Smooth muscle cell (in vitro differentiated cells): ENCODE measurements at regions not wholly inside any gene's neighbourhood (a gene's known extent, or its start where the extent isn't known, plus 50 kb on each side); places are given as distances from the start of the nearest gene placed in this dataset.

Source experiments
- DNase-seq: peaks from one replicate; lab custom pipeline; 2025; ENCODE audit not compliant: unreplicated experiment; lab: John Stamatoyannopoulos, UW
- H2AFZ ChIP-seq: fragments of 200-600 bp; sonication (generic); 2 replicates; pipeline ENCODE4 v1.6.0; 2016; ENCODE audit warnings: antibody characterized with exemption, low read depth, mild to moderate bottlenecking
- H3F3A ChIP-seq: fragments of 200-600 bp; sonication (generic); 2 replicates; pipeline ENCODE4 v1.6.0; 2017; ENCODE audit warnings: antibody characterized with exemption, low read depth
- H3K27ac ChIP-seq: fragments of 200-600 bp; sonication (generic); 2 replicates; pipeline ENCODE4 v1.5.1; 2016; ENCODE audit warnings: low read depth, mild to moderate bottlenecking
- H3K27me3 ChIP-seq: fragments of 200-600 bp; sonication (generic); 2 replicates; pipeline ENCODE4 v1.6.1; 2016; ENCODE audit warnings: low read depth, mild to moderate bottlenecking
- H3K36me3 ChIP-seq: fragments of 200-600 bp; sonication (generic); 2 replicates; pipeline ENCODE4 v1.5.1; 2016; ENCODE audit warnings: low read depth
- H3K4me1 ChIP-seq: fragments of 200-600 bp; sonication (generic); 2 replicates; pipeline ENCODE4 v1.5.1; 2016; ENCODE audit warnings: low read depth
- H3K4me2 ChIP-seq: fragments of 200-600 bp; sonication (generic); 2 replicates; pipeline ENCODE4 v1.6.0; 2016; ENCODE audit warnings: mild to moderate bottlenecking
- H3K4me3 ChIP-seq: fragments of 200-600 bp; sonication (generic); 2 replicates; pipeline ENCODE4 v1.5.1; 2016; ENCODE audit warnings: mild to moderate bottlenecking
- H3K79me2 ChIP-seq: fragments of 200-600 bp; sonication (generic); 2 replicates; pipeline ENCODE4 v1.6.0; 2016; ENCODE audit warnings: low read depth, mild to moderate bottlenecking
- H3K9ac ChIP-seq: fragments of 200-600 bp; sonication (generic); 2 replicates; pipeline ENCODE4 v1.6.0; 2016; ENCODE audit warnings: low read depth
- H3K9me3 ChIP-seq: fragments of 200-600 bp; sonication (generic); replicated peaks from 2 replicates; pipeline ENCODE4 v1.5.1; 2016; ENCODE audit warnings: low read depth
- H4K20me1 ChIP-seq: fragments of 200-600 bp; sonication (generic); 2 replicates; pipeline ENCODE4 v1.6.0; 2016; ENCODE audit warnings: low read depth
- CTCF ChIP-seq: fragments of 200-600 bp; sonication (generic); IDR thresholded peaks from 2 replicates; pipeline ENCODE4 v1.5.1; 2017; ENCODE audit warnings: borderline replicate concordance, mild to moderate bottlenecking, antibody characterized with exemption; ENCODE audit not compliant: insufficient read depth, poor library complexity, severe bottlenecking
- WGBS: methylation state at CpG from one replicate; pipeline ENCODE4 v1.1.7; 2016; ENCODE audit warnings: low lambda C conversion rate; 5-methylcytosine and 5-hydroxymethylcytosine counted together

GRCh38 chr6:1538810-1539478, 70.8 kb upstream of the FOXC1 start:
- no peaks in the 10 kb centered on the region for H3K79me2 ChIP-seq
- no peak overlapping the region for H2AFZ ChIP-seq
- no peaks in the 10 kb centered on the region for H3F3A ChIP-seq
- H3K9me3 ChIP-seq, result no peaks in the 10 kb centered on the region
- no peak overlapping the region for H3K27ac ChIP-seq
- H3K4me1 ChIP-seq, result no peaks in the 10 kb centered on the region
- H3K4me3 ChIP-seq, result no peak overlapping the region
- H3K36me3 ChIP-seq, result no peaks in the 10 kb centered on the region
- no peak for TF ChIP-seq CTCF
- no peak overlapping the region for H3K9ac ChIP-seq
- DNase-seq, result no peak
- no peaks in the 10 kb centered on the region for H3K27me3 ChIP-seq
- 96% methylated on average over 16 of the region's 16 CpGs for whole genome bisulfite sequencing
- H3K4me2 ChIP-seq, result no peak overlapping the region
- H4K20me1 ChIP-seq, result no peaks in the 10 kb centered on the region

- Histone ChIP-seq H3K4me3 (no peak overlapping the region), H3K36me3 (no peaks in the 10 kb centered on the region), H3K79me2 (no peaks in the 10 kb centered on the region), H4K20me1 (no peaks in the 10 kb centered on the region), H3K27me3 (no peaks in the 10 kb centered on the region), H2AFZ (no peak overlapping the region), H3K9me3 (no peaks in the 10 kb centered on the region), H3K4me2 (no peak overlapping the region), H3F3A (no peaks in the 10 kb centered on the region), H3K9ac (no peak overlapping the region), H3K27ac (no peak overlapping the region), H3K4me1 (no peaks in the 10 kb centered on the region)
- DNase-seq, result no peak
- no peak for TF ChIP-seq CTCF
- 91% methylated on average over 11 of the region's 11 CpGs for WGBS
Observed at GRCh38 chr6:1540864-1541521, 68.7 kb upstream of the FOXC1 start.

- no peak for TF ChIP-seq CTCF
Observed at GRCh38 chr6:1542335-1542734, 67.4 kb upstream of the FOXC1 start.

GRCh38 chr6:1542764-1543163, 67.0 kb upstream of the FOXC1 start:
- Histone ChIP-seq H3K4me1 (no peaks in the 10 kb centered on the region), H3K27me3 (no peaks in the 10 kb centered on the region), H3K36me3 (no peaks in the 10 kb centered on the region), H3K27ac (no peak overlapping the region), H3K9me3 (no peaks in the 10 kb centered on the region), H3K4me3 (no peak overlapping the region), H3K9ac (no peak overlapping the region), H3K4me2 (no peak overlapping the region), H3F3A (no peaks in the 10 kb centered on the region), H4K20me1 (no peaks in the 10 kb centered on the region), H3K79me2 (no peaks in the 10 kb centered on the region), H2AFZ (no peak overlapping the region)
- WGBS, result 79% methylated on average over 3 of the region's 3 CpGs
- no peak for TF ChIP-seq CTCF
- no peak for DNase-seq

More at GRCh38 chr6:1542335-1542734, 67.4 kb upstream of the FOXC1 start:
- no peaks in the 10 kb centered on the region for H3K27me3 ChIP-seq
- H3K36me3 ChIP-seq, result no peaks in the 10 kb centered on the region
- no peaks in the 10 kb centered on the region for H3F3A ChIP-seq
- H3K4me1 ChIP-seq, result no peaks in the 10 kb centered on the region
- H3K79me2 ChIP-seq, result no peaks in the 10 kb centered on the region
- no peaks in the 10 kb centered on the region for H4K20me1 ChIP-seq
- H3K4me3 ChIP-seq, result no peak overlapping the region
- H2AFZ ChIP-seq, result no peak overlapping the region
- no peak overlapping the region for H3K27ac ChIP-seq
- no peak overlapping the region for H3K4me2 ChIP-seq
- H3K9ac ChIP-seq, result no peak overlapping the region
- no peaks in the 10 kb centered on the region for H3K9me3 ChIP-seq
- no peak for DNase-seq
